IMR-90 (cell line): ENCODE measurements at regions not wholly inside any gene's neighbourhood (a gene's known extent, or its start where the extent isn't known, plus 50 kb on each side); places are given as distances from the start of the nearest gene placed in this dataset.

Source experiments
- ATAC-seq: fragments of 200-7000 bp; cut with Tn5 transposase; 2 replicates; pipeline ENCODE4 v1.9.1; 2020; ENCODE audit warnings: low read depth, mild to moderate bottlenecking, moderate library complexity
- BruUV-seq: library from RNA; stranded (reverse); fragments of 400-500 nt; replicated peaks from 2 replicates; lab custom pipeline; 2021; lab: Mats Ljungman, UMichigan
- CTCF ChIA-PET: fragments of 300-600 bp; formaldehyde crosslinking; extraction: SDS; loops from one replicate; lab custom pipeline; 2021; ENCODE audit warnings: antibody characterized with exemption; lab: Yijun Ruan, JAX
- POLR2A ChIA-PET: fragments of 300-600 bp; sonication (Branson Sonifier 250); formaldehyde crosslinking; loops from one replicate; lab custom pipeline; 2022; ENCODE audit warnings: antibody characterized with exemption; ENCODE audit not compliant: unreplicated experiment; lab: Charles Lee
- DNase-seq: peaks from one replicate; pipeline ENCODE4 v3.0.0; 2013
- H2AFZ ChIP-seq: replicated peaks from 2 replicates; pipeline ENCODE3; 2013; ENCODE audit warnings: low read length, mild to moderate bottlenecking; ENCODE audit not compliant: poor library complexity
- H2AK5ac ChIP-seq: 2 replicates; pipeline ENCODE4 v1.6.1; 2013; ENCODE audit warnings: low read depth, low read length, inconsistent platforms
- H2AK9ac ChIP-seq: replicated peaks from 2 replicates; pipeline ENCODE3; 2013; ENCODE audit warnings: mild to moderate bottlenecking, low read depth, low read length, moderate library complexity; ENCODE audit not compliant: poor library complexity
- H2BK120ac ChIP-seq: 2 replicates; pipeline ENCODE4 v1.6.1; 2013; ENCODE audit warnings: low read depth, low read length, inconsistent platforms
- H2BK15ac ChIP-seq: 3 replicates; pipeline ENCODE4 v1.6.1; 2013; ENCODE audit warnings: low read depth, low read length, inconsistent platforms
- H2BK20ac ChIP-seq: 2 replicates; pipeline ENCODE4 v1.6.1; 2013; ENCODE audit warnings: low read depth, mild to moderate bottlenecking, inconsistent platforms, low read length, moderate library complexity
- H2BK5ac ChIP-seq: 2 replicates; pipeline ENCODE4 v1.6.1; 2013; ENCODE audit warnings: mild to moderate bottlenecking, low read depth, low read length, inconsistent platforms; ENCODE audit not compliant: poor library complexity, severe bottlenecking
- H3K14ac ChIP-seq: replicated peaks from 2 replicates; pipeline ENCODE4 v1.6.1; 2013; ENCODE audit warnings: low read depth, low read length, inconsistent platforms
- H3K18ac ChIP-seq: 2 replicates; pipeline ENCODE4 v1.6.1; 2013; ENCODE audit warnings: low read depth, low read length, control low read depth
- H3K23ac ChIP-seq: 2 replicates; pipeline ENCODE4 v1.6.1; 2013; ENCODE audit warnings: low read depth, low read length, inconsistent platforms
- H3K27ac ChIP-seq: 2 replicates; pipeline ENCODE4 v1.5.1; 2013; ENCODE audit warnings: mild to moderate bottlenecking, control low read depth, low read length; ENCODE audit not compliant: insufficient read depth
- H3K27me3 ChIP-seq: 2 replicates; pipeline ENCODE4 v1.6.1; 2013; ENCODE audit warnings: low read length; ENCODE audit not compliant: control insufficient read depth, insufficient read depth
- H3K36me3 ChIP-seq: 2 replicates; pipeline ENCODE4 v1.6.1; 2013; ENCODE audit warnings: low read length, mixed read lengths; ENCODE audit not compliant: control insufficient read depth, insufficient read depth
- H3K4ac ChIP-seq: 2 replicates; pipeline ENCODE4 v1.6.1; 2013; ENCODE audit warnings: low read depth, low read length, inconsistent platforms
- H3K4me1 ChIP-seq: 2 replicates; pipeline ENCODE4 v1.6.1; 2013; ENCODE audit warnings: low read length, mixed read lengths; ENCODE audit not compliant: control insufficient read depth, insufficient read depth
- H3K4me2 ChIP-seq: 2 replicates; pipeline ENCODE4 v1.6.1; 2013; ENCODE audit warnings: low read depth, mild to moderate bottlenecking, control low read depth, low read length, moderate library complexity
- H3K4me3 ChIP-seq: 2 replicates; pipeline ENCODE4 v1.5.1; 2013; ENCODE audit warnings: low read depth, mild to moderate bottlenecking, control low read depth, low read length, moderate library complexity; ENCODE audit not compliant: insufficient read depth
- H3K56ac ChIP-seq: 2 replicates; pipeline ENCODE4 v1.6.1; 2013; ENCODE audit warnings: low read length, inconsistent platforms; ENCODE audit not compliant: insufficient read depth; ENCODE audit errors: extremely low read depth
- H3K79me1 ChIP-seq, 2 experiments: 2 replicates each; pipeline ENCODE4 v1.6.1; 2013; ENCODE audit warnings: low read length in 2 of 2, inconsistent platforms in 1 of 2, low read depth in 1 of 2
- H3K9ac ChIP-seq: 2 replicates; pipeline ENCODE4 v1.6.1; 2013; ENCODE audit warnings: low read depth, low read length, control low read depth
- H3K9me1 ChIP-seq: 2 replicates; pipeline ENCODE4 v1.6.1; 2013; ENCODE audit warnings: low read length, inconsistent platforms; ENCODE audit not compliant: insufficient read depth
- H3K9me3 ChIP-seq: 2 replicates; pipeline ENCODE4 v1.6.1; 2013; ENCODE audit warnings: low read length; ENCODE audit not compliant: control insufficient read depth, insufficient read depth
- H4K20me1 ChIP-seq: 2 replicates; pipeline ENCODE4 v1.6.1; 2013; ENCODE audit warnings: low read length, inconsistent platforms; ENCODE audit not compliant: insufficient read depth
- H4K5ac ChIP-seq: 2 replicates; pipeline ENCODE4 v1.6.1; 2013; ENCODE audit warnings: mild to moderate bottlenecking, low read depth, low read length, control low read depth
- H4K8ac ChIP-seq, 2 experiments: 2 replicates each; pipeline ENCODE4 v1.6.1; 2013; ENCODE audit warnings: low read depth in 2 of 2, low read length in 2 of 2, control low read depth in 1 of 2, inconsistent platforms in 1 of 2
- H4K91ac ChIP-seq: 2 replicates; pipeline ENCODE4 v1.6.1; 2013; ENCODE audit warnings: low read depth, low read length, inconsistent platforms; ENCODE audit not compliant: insufficient read depth
- CEBPB ChIP-seq: IDR thresholded peaks from 2 replicates; pipeline ENCODE4 v1.6.1; 2012; ENCODE audit warnings: low read depth, low read length, improper control_type of control experiment
- CHD1 ChIP-seq: IDR thresholded peaks from 2 replicates; pipeline ENCODE4 v1.6.1; 2012; ENCODE audit warnings: low read depth, low read length, improper control_type of control experiment
- CTCF ChIP-seq: conservative IDR thresholded peaks from 2 replicates; pipeline ENCODE4 v1.5.1; 2012; ENCODE audit warnings: mild to moderate bottlenecking, low read depth, low read length, improper control_type of control experiment
- ELK1 ChIP-seq: fragments of 150-350 bp; IDR thresholded peaks from 2 replicates; pipeline ENCODE4 v1.6.1; 2016; ENCODE audit warnings: low read depth, mild to moderate bottlenecking, low read length, moderate library complexity, borderline replicate concordance
- MAFK ChIP-seq: IDR thresholded peaks from 2 replicates; pipeline ENCODE4 v1.6.1; 2012; ENCODE audit warnings: low read depth, low read length, improper control_type of control experiment
- MXI1 ChIP-seq: IDR thresholded peaks from 2 replicates; pipeline ENCODE4 v1.6.1; 2012; ENCODE audit warnings: low read depth, mild to moderate bottlenecking, low read length, moderate library complexity, borderline replicate concordance
- NFE2L2 ChIP-seq: fragments of 150-350 bp; IDR thresholded peaks from 2 replicates; pipeline ENCODE4 v1.6.1; 2016; ENCODE audit warnings: low read depth, mild to moderate bottlenecking, low read length
- POLR2A ChIP-seq: IDR thresholded peaks from 2 replicates; pipeline ENCODE4 v1.6.1; 2012; ENCODE audit warnings: mild to moderate bottlenecking, low read depth, low read length
- RCOR1 ChIP-seq: IDR thresholded peaks from 2 replicates; pipeline ENCODE4 v1.6.1; 2012; ENCODE audit warnings: mild to moderate bottlenecking, low read length, improper control_type of control experiment; ENCODE audit not compliant: insufficient replicate concordance
- RFX5 ChIP-seq: IDR thresholded peaks from 2 replicates; pipeline ENCODE4 v1.8.0; 2012; ENCODE audit warnings: low read depth, mild to moderate bottlenecking, low read length, moderate library complexity
- SMC3 ChIP-seq: fragments of 150-350 bp; IDR thresholded peaks from 2 replicates; pipeline ENCODE4 v1.6.1; 2016; ENCODE audit warnings: low read depth, mild to moderate bottlenecking, antibody characterized with exemption, low read length, moderate library complexity
- USF2 ChIP-seq: fragments of 150-350 bp; IDR thresholded peaks from 2 replicates; pipeline ENCODE4 v1.6.1; 2017; ENCODE audit warnings: mild to moderate bottlenecking, antibody characterized with exemption, low read length, low read depth
- WGBS, 2 experiments: methylation state at CpG; one replicate each; pipeline versions ENCODE4 v1.1.5 to v1.1.7; 2013; ENCODE audit warnings: missing lambda C conversion rate in 2 of 2; ENCODE audit not compliant: insufficient read length in 1 of 2; ENCODE audit errors: extremely low coverage in 2 of 2; 5-methylcytosine and 5-hydroxymethylcytosine counted together
- dilution Hi-C: fragments of 300-500 bp; cut with HindIII; formaldehyde crosslinking; loops from one replicate; pipeline ENCODE4 v1.14.3; 2018; ENCODE audit warnings: low sequenced_read_pairs; ENCODE audit not compliant: unreplicated experiment
- in situ Hi-C: fragments of 300-500 bp; cut with MboI; formaldehyde crosslinking; loops from 3 replicates; pipeline ENCODE4 v1.14.3; 2019; ENCODE audit warnings: low sequenced_read_pairs, inconsistent platforms, mixed read lengths
- intact Hi-C: fragments of 100-400 bp; cut with micrococcal nuclease; formaldehyde crosslinking; loops from 2 replicates; pipeline ENCODE4 v1.10.0; 2022

GRCh38 chr20:48170625-48171024, 385.3 kb upstream of the SULF2 start:
- BruUV-seq: no TSS peak
- Histone ChIP-seq H3K36me3 (no peaks in the 10 kb centered on the region), H3K79me1 (no peaks in the 10 kb centered on the region), H3K9ac (no peak overlapping the region), H3K23ac (no peak overlapping the region), H3K27me3 (peaks cover 2% of the 10 kb centered on the region; the same call in 1 of the 2 replicates), H2BK20ac (no peak overlapping the region), H2AK5ac (no peak overlapping the region), H3K56ac (no peak overlapping the region), H3K4me1 (no peaks in the 10 kb centered on the region), H3K9me1 (no peaks in the 10 kb centered on the region), H3K4ac (no peak overlapping the region), H3K14ac (no peak overlapping the region), H2AFZ (no peak overlapping the region), H4K91ac (no peak overlapping the region), H4K5ac (no peak overlapping the region), H3K9me3 (peaks cover 4% of the 10 kb centered on the region; the same call in 1 of the 2 replicates), H3K27ac (no peak overlapping the region), H2BK15ac (no peak overlapping the region), H2AK9ac (no peak overlapping the region), H3K18ac (no peak overlapping the region), H4K8ac (no peak overlapping the region), H2BK120ac (no peak overlapping the region), H3K4me3 (no peak overlapping the region), H4K20me1 (no peaks in the 10 kb centered on the region), H2BK5ac (no peak overlapping the region), H3K4me2 (no peak overlapping the region)
- intact Hi-C loops: no loop called here
- TF ChIP-seq CHD1: no peak
- TF ChIP-seq MXI1: no peak
- TF ChIP-seq RFX5: no peak
- no peak for TF ChIP-seq CTCF
- no peak for TF ChIP-seq SMC3
- TF ChIP-seq CEBPB: no peak
- no peak for TF ChIP-seq POLR2A
- no peak for TF ChIP-seq ELK1
- TF ChIP-seq USF2: no peak
- no peak for TF ChIP-seq MAFK
- TF ChIP-seq NFE2L2: no peak
- no peak for TF ChIP-seq RCOR1
- WGBS, 2 experiments: no CpG with 5 or more reads among the region's 2 CpGs
- in situ Hi-C loops: no loop called here
- dilution Hi-C loops: no loop called here
- ATAC-seq: no peak
- no peak for DNase-seq
- POLR2A ChIA-PET: no interaction called here
- CTCF ChIA-PET: no interaction called here
